Endothelial cell of umbilical vein (primary cell): ENCODE measurements at regions not wholly inside any gene's neighbourhood (a gene's known extent, or its start where the extent isn't known, plus 50 kb on each side); places are given as distances from the start of the nearest gene placed in this dataset.

ENCODE experiments used
- CTCF ChIP-seq, 2 donors: IDR thresholded peaks; 1 replicate in 1 of 2; 2 replicates in 1 of 2; pipeline ENCODE4 v1.5.1; 2011; ENCODE audit warnings: low read length in 2 of 2, mild to moderate bottlenecking in 2 of 2, moderate library complexity in 2 of 2, control low read depth in 1 of 2, inconsistent platforms in 1 of 2, low read depth in 1 of 2; ENCODE audit not compliant: insufficient read depth in 1 of 2; ENCODE audit errors: extremely low read depth in 1 of 2
- POLR2A ChIP-seq: IDR thresholded peaks from 2 replicates; pipeline ENCODE4 v1.6.1; 2012; ENCODE audit warnings: low read depth, mild to moderate bottlenecking, control low read depth, low read length

GRCh38 chr19:30888937-30889336 is 460.3 kb downstream of the TSHZ3 start:
- TF ChIP-seq POLR2A: no peak
- no peak for TF ChIP-seq CTCF (IDR thresholded peaks at IDR 0.05; ENCODE audit: extremely low read depth in 1 of 2, insufficient read depth in 1 of 2, low read depth in 1 of 2, low read length in 2 of 2)
